Panc1 (cell line): ENCODE measurements at regions not wholly inside any gene's neighbourhood (a gene's known extent, or its start where the extent isn't known, plus 50 kb on each side); places are given as distances from the start of the nearest gene placed in this dataset.

Experiments used
- ATAC-seq: fragments of 200-7000 bp; cut with Tn5 transposase; 2 replicates; pipeline ENCODE4 v1.9.1; 2020; ENCODE audit warnings: mild to moderate bottlenecking, moderate library complexity
- BruUV-seq: library from RNA; stranded (reverse); fragments of 400-500 nt; replicated peaks from 2 replicates; lab custom pipeline; 2021; lab: Mats Ljungman, UMichigan
- CTCF ChIA-PET: fragments of 300-600 bp; sonication (Branson Sonifier 250); formaldehyde crosslinking; loops from one replicate; lab custom pipeline; 2022; ENCODE audit warnings: antibody characterized with exemption; lab: Charles Lee
- POLR2A ChIA-PET: fragments of 300-600 bp; sonication (Branson Sonifier 250); formaldehyde crosslinking; loops from one replicate; lab custom pipeline; 2022; ENCODE audit warnings: antibody characterized with exemption; lab: Charles Lee
- DNase-seq: peaks from one replicate; pipeline ENCODE4 v3.0.0-alpha.2; 2010; ENCODE audit warnings: low read depth, low spot score
- H3K27ac ChIP-seq: 2 replicates; pipeline ENCODE4 v1.5.1; 2011; ENCODE audit warnings: mild to moderate bottlenecking, low read length, inconsistent platforms
- H3K27me3 ChIP-seq: fragments of 200-500 bp; sonication (Bioruptor generic); 2 replicates; pipeline ENCODE4 v1.6.0; 2014; ENCODE audit warnings: low read length, inconsistent platforms; ENCODE audit not compliant: control insufficient read depth, insufficient read depth
- H3K36me3 ChIP-seq: fragments of 200-500 bp; sonication (Bioruptor generic); 2 replicates; pipeline ENCODE4 v1.5.1; 2014; ENCODE audit warnings: inconsistent platforms, mild to moderate bottlenecking, low read length, moderate library complexity; ENCODE audit not compliant: control insufficient read depth, insufficient read depth
- H3K4me1 ChIP-seq: 2 replicates; pipeline ENCODE4 v1.5.1; 2011; ENCODE audit warnings: inconsistent platforms, mild to moderate bottlenecking, low read length, moderate library complexity; ENCODE audit not compliant: control insufficient read depth, insufficient read depth
- H3K4me3 ChIP-seq, 2 experiments: 2 replicates each; pipeline ENCODE4 v1.5.1; 2011 to 2012; ENCODE audit warnings: low read depth in 2 of 2, low read length in 2 of 2, mild to moderate bottlenecking in 2 of 2, inconsistent platforms in 1 of 2, moderate library complexity in 1 of 2
- H3K9me3 ChIP-seq: fragments of 200-500 bp; sonication (Bioruptor generic); 2 replicates; pipeline ENCODE4 v1.5.1; 2014; ENCODE audit warnings: low read depth, mild to moderate bottlenecking, inconsistent platforms, low read length, moderate library complexity; ENCODE audit not compliant: control insufficient read depth, insufficient read depth
- CTCF ChIP-seq: fragments of 450-650 bp; IDR thresholded peaks from 2 replicates; pipeline ENCODE4 v1.5.1; 2017; ENCODE audit warnings: mild to moderate bottlenecking
- POLR2AphosphoS5 ChIP-seq: IDR thresholded peaks from 2 replicates; pipeline ENCODE4 v1.6.1; 2012; ENCODE audit warnings: mild to moderate bottlenecking, low read depth, low read length, moderate library complexity
- SIN3A ChIP-seq: IDR thresholded peaks from 2 replicates; pipeline ENCODE4 v1.6.1; 2012; ENCODE audit warnings: low read depth, mild to moderate bottlenecking, low read length, moderate library complexity, borderline replicate concordance; ENCODE audit not compliant: insufficient read depth
- TCF7L2 ChIP-seq: IDR thresholded peaks from 2 replicates; pipeline ENCODE4 v1.6.1; 2011; ENCODE audit warnings: mild to moderate bottlenecking, low read depth, low read length, inconsistent platforms
- in situ Hi-C: cut with HindIII; loops from 2 replicates; pipeline ENCODE4 v1.10.0; 2016; ENCODE audit warnings: low sequenced_read_pairs, low pct_unique_long_range_greater_than_20kb
- intact Hi-C: fragments of 100-400 bp; cut with micrococcal nuclease; formaldehyde crosslinking; loops from one replicate; pipeline ENCODE4 v1.10.0; 2022; ENCODE audit not compliant: unreplicated experiment
- TF ChIP-seq, protein P1 (sequence below), 2 experiments: IDR thresholded peaks; 2 replicates each; pipeline ENCODE4 v1.6.1; 2011 to 2012; ENCODE audit warnings: low read depth in 2 of 2, control low read depth in 1 of 2, low read length in 1 of 2, mild to moderate bottlenecking in 1 of 2, moderate library complexity in 1 of 2; ENCODE audit not compliant: insufficient read depth in 1 of 2

DNA sequence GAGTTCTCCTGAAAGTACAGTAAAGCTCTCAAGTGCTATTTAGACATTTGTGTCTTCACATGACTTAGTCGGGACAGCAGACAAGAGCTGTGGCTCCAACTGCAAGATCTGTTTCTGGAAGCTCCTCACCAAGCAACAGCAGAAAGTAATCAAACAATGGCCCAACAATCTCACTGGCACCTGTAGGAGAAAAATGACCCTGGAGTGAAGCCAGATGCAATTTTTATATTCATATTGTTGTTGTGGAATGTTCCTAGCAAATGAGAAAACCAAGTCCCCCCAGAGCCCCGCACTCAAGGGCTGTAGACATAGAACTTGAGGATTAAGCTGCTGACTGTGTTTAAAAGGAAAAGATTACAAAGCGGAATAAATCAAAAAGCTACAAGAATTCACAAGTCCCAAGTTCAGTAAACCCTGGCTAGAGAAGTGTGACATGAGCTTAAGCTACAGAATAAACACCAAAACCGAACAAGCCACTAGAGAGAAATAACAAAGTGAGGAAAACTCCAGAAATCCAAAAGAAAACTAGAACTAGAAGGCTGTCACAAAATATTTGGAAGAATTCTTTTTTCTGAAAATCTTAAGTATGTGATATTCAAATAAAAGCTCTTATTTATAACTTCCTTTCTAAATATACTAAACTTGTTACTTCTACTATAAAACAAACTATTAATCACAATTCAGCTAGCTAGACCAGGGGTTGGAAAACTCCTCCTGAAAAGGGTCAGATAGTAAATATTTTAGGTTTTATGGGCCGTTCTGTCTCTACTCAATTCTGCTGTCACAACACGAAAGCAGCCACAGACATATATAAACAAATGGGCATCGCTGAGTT, 454.5 kb downstream of the SUCLA2 start:
- BruUV-seq: no TSS peak
- no peak overlapping the region for H3K27ac ChIP-seq

DNA sequence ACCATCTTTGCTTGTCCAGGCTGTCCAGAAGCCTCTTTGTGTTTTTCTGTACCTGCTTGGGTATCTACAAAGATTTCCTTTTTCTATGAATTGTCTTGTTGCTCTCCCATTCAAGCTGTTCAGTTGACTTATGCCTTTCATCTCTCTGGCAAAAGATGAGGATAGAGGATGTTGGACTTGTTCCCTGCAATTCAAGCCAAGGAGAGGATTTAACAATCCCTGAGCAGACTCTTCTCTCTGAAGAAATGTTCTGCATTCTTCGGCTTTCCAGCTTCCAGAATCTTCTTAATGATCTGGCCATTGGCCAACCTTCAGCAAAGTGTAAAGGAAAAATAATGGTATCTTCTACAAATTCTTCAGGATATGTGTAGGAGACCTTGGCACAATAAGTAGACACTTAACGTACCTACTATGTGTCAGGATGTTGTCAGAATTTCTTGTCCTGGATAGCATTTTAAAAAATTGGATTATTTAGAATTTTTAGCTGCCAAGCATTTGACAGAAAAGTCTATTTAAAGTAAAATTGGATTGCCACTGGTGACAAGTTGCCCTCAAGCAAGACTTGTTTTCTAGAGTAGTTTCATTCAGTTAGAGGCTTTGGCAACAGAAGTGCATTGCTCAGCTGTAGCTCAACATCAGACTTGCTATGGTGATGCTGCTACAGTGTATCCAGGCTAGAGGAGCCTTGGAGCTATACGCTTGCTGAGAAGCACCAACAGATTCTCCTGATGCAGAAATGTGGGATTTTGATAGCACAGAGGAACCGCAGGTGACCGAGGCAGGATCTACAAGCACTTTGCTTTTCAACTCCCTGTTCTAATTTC, 455.7 kb downstream of the SUCLA2 start:
- POLR2A ChIA-PET: no interaction called here

More for the DNA sequence above, 454.5 kb downstream of the SUCLA2 start:
- H3K27me3 ChIP-seq: no peaks in the 10 kb centered on the region
- ATAC-seq (no peak), DNase-seq (no peak)
- H3K36me3 ChIP-seq: no peaks in the 10 kb centered on the region
- H3K4me3 ChIP-seq: no peak overlapping the region
- in situ Hi-C loops (no loop called here), intact Hi-C loops (no loop called here)
- H3K9me3 ChIP-seq: no peaks in the 10 kb centered on the region
- POLR2A ChIA-PET: no interaction called here
- TF ChIP-seq TCF7L2 (no peak), CTCF (no peak), POLR2AphosphoS5 (no peak), SIN3A (no peak)
- TF ChIP-seq, protein P1, sequence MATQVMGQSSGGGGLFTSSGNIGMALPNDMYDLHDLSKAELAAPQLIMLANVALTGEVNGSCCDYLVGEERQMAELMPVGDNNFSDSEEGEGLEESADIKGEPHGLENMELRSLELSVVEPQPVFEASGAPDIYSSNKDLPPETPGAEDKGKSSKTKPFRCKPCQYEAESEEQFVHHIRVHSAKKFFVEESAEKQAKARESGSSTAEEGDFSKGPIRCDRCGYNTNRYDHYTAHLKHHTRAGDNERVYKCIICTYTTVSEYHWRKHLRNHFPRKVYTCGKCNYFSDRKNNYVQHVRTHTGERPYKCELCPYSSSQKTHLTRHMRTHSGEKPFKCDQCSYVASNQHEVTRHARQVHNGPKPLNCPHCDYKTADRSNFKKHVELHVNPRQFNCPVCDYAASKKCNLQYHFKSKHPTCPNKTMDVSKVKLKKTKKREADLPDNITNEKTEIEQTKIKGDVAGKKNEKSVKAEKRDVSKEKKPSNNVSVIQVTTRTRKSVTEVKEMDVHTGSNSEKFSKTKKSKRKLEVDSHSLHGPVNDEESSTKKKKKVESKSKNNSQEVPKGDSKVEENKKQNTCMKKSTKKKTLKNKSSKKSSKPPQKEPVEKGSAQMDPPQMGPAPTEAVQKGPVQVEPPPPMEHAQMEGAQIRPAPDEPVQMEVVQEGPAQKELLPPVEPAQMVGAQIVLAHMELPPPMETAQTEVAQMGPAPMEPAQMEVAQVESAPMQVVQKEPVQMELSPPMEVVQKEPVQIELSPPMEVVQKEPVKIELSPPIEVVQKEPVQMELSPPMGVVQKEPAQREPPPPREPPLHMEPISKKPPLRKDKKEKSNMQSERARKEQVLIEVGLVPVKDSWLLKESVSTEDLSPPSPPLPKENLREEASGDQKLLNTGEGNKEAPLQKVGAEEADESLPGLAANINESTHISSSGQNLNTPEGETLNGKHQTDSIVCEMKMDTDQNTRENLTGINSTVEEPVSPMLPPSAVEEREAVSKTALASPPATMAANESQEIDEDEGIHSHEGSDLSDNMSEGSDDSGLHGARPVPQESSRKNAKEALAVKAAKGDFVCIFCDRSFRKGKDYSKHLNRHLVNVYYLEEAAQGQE (IDR thresholded peaks at IDR 0.05; ENCODE audit: insufficient read depth in 1 of 2, low read depth in 2 of 2, low read length in 1 of 2): no peak
- CTCF ChIA-PET: no interaction called here
- H3K4me1 ChIP-seq: no peaks in the 10 kb centered on the region

More for the DNA sequence above, 455.7 kb downstream of the SUCLA2 start:
- Histone ChIP-seq H3K4me3 (no peak overlapping the region), H3K27ac (no peak overlapping the region), H3K9me3 (no peaks in the 10 kb centered on the region), H3K36me3 (no peaks in the 10 kb centered on the region), H3K27me3 (no peaks in the 10 kb centered on the region), H3K4me1 (no peaks in the 10 kb centered on the region)
- intact Hi-C loops (no loop called here), in situ Hi-C loops (no loop called here)
- DNase-seq: no peak
- no TSS peak for BruUV-seq
- no peak for ATAC-seq
- CTCF ChIA-PET: no interaction called here
- TF ChIP-seq SIN3A: no peak
